K562 (cell line): ENCODE measurements at regions not wholly inside any gene's neighbourhood (a gene's known extent, or its start where the extent isn't known, plus 50 kb on each side); places are given as distances from the start of the nearest gene placed in this dataset.

Experiments used
- ARID1B ChIP-seq: fragments of 450-650 bp; IDR thresholded peaks from 2 replicates; pipeline ENCODE4 v1.6.1; 2016; ENCODE audit warnings: antibody characterized with exemption, mild to moderate bottlenecking, inconsistent platforms
- CBX5 ChIP-seq: IDR thresholded peaks from 2 replicates; pipeline ENCODE4 v1.6.1; 2014; ENCODE audit warnings: low read depth, borderline replicate concordance
- CREM ChIP-seq: IDR thresholded peaks from 2 replicates; pipeline ENCODE4 v1.6.1; 2014; ENCODE audit warnings: antibody characterized with exemption, low read depth
- CXXC5 ChIP-seq: fragments of 250-450 bp; sonication (Bioruptor Pico); IDR thresholded peaks from 2 replicates; pipeline ENCODE4 v1.8.0; 2022; ENCODE audit warnings: inconsistent platforms, mild to moderate bottlenecking, moderate library complexity
- GABPB2 ChIP-seq: fragments of 250-450 bp; sonication (Bioruptor Pico); conservative IDR thresholded peaks from 2 replicates; pipeline ENCODE4 v1.5.1; 2021; ENCODE audit warnings: mild to moderate bottlenecking
- GTF2A2 ChIP-seq: IDR thresholded peaks from 2 replicates; pipeline ENCODE4 v1.6.1; 2016; ENCODE audit warnings: mild to moderate bottlenecking, missing genetic modification characterization, missing compliant biosample characterization
- HMG20A ChIP-seq: fragments of 450-650 bp; formaldehyde crosslinking; conservative IDR thresholded peaks from 2 replicates; pipeline ENCODE4 v1.4.0; 2020; ENCODE audit warnings: mild to moderate bottlenecking, mixed read lengths
- KLF13 ChIP-seq: fragments of 450-650 bp; IDR thresholded peaks from 2 replicates; pipeline ENCODE4 v1.6.1; 2016; ENCODE audit warnings: missing genetic modification characterization, low read depth, mild to moderate bottlenecking, missing compliant biosample characterization, moderate library complexity, borderline replicate concordance
- STAT5A ChIP-seq: IDR thresholded peaks from 2 replicates; pipeline ENCODE4 v1.6.1; 2012; ENCODE audit warnings: low read length, inconsistent platforms, borderline replicate concordance
- TAL1 ChIP-seq: fragments of 450-650 bp; IDR thresholded peaks from 2 replicates; pipeline ENCODE4 v1.6.1; 2016; ENCODE audit warnings: mild to moderate bottlenecking
- TCF3 ChIP-seq: sonication (generic); formaldehyde crosslinking; IDR thresholded peaks from 2 replicates; pipeline ENCODE4 v1.4.0; 2020; ENCODE audit warnings: mild to moderate bottlenecking, missing genetic modification reagents
- TEAD4 ChIP-seq, 2 experiments: sonication (generic) in 1 of 2; formaldehyde crosslinking in 1 of 2; IDR thresholded peaks; 2 replicates each; pipeline versions ENCODE4 v1.6.1 to v1.8.0; 2012 to 2022; ENCODE audit warnings: borderline replicate concordance in 1 of 2, inconsistent platforms in 1 of 2, low read length in 1 of 2, mild to moderate bottlenecking in 1 of 2, missing genetic modification reagents in 1 of 2
- THRAP3 ChIP-seq: fragments of 450-650 bp; IDR thresholded peaks from 2 replicates; pipeline ENCODE4 v1.6.1; 2016; ENCODE audit warnings: mild to moderate bottlenecking, inconsistent platforms, borderline replicate concordance
- XRCC3 ChIP-seq: fragments of 450-650 bp; IDR thresholded peaks from 2 replicates; pipeline ENCODE4 v1.6.1; 2017; ENCODE audit warnings: mild to moderate bottlenecking, moderate library complexity
- YY1 ChIP-seq, 3 experiments: IDR thresholded peaks; 2 replicates each; pipeline ENCODE4 v1.6.1; 2011; ENCODE audit warnings: low read length in 2 of 3, mild to moderate bottlenecking in 2 of 3, moderate library complexity in 2 of 3, borderline replicate concordance in 1 of 3, control low read depth in 1 of 3, low read depth in 1 of 3; ENCODE audit not compliant: insufficient read depth in 3 of 3, insufficient replicate concordance in 2 of 3, control insufficient read depth in 1 of 3, insufficient read length in 1 of 3; ENCODE audit errors: extremely low read depth in 1 of 3
- ZFX ChIP-seq: sonication (generic); formaldehyde crosslinking; IDR thresholded peaks from 2 replicates; pipeline ENCODE4 v1.8.0; 2022; ENCODE audit warnings: mild to moderate bottlenecking, missing genetic modification reagents, moderate library complexity
- ZNF134 ChIP-seq: fragments of 250-450 bp; sonication (Bioruptor Pico); conservative IDR thresholded peaks from 2 replicates; pipeline ENCODE4 v1.4.0; 2020
- ZNF561 ChIP-seq: fragments of 450-650 bp; formaldehyde crosslinking; conservative IDR thresholded peaks from 2 replicates; pipeline ENCODE4 v1.4.0; 2020; ENCODE audit warnings: mild to moderate bottlenecking, moderate library complexity
- TF ChIP-seq, protein P1 (sequence below): fragments of 450-650 bp; IDR thresholded peaks from 2 replicates; pipeline ENCODE4 v1.6.1; 2016; ENCODE audit warnings: antibody characterized with exemption
- TF ChIP-seq, protein P2 (sequence below): sonication (generic); formaldehyde crosslinking; IDR thresholded peaks from 2 replicates; pipeline ENCODE4 v1.8.0; 2022; ENCODE audit warnings: missing genetic modification reagents, mild to moderate bottlenecking, moderate library complexity, borderline replicate concordance

DNA sequence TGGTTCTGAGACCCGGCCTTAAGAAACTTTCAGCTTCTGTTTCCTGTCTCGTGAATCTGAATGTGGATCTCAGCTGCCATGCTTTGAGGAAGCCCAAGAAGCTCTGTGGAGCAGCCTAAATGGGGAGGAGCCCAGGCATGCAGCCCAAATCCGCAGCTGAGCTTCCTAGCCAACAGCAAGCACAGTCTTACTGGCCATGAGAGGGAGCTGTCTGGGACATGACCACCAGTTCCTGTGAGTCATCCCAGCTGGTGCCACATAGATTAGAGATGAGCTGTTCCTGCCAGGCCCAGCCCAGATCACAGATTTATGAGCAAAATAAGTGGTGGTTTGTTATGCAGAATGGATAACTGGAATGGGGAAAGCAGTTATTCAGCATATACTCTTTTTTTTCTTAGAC, 224.4 kb upstream of the APCDD1 start (continued):
- TF ChIP-seq ZFX (CRISPR knock-in tag), result no peak
- TF ChIP-seq ZNF561 (CRISPR knock-in tag), result no peak
- TF ChIP-seq, protein P1, sequence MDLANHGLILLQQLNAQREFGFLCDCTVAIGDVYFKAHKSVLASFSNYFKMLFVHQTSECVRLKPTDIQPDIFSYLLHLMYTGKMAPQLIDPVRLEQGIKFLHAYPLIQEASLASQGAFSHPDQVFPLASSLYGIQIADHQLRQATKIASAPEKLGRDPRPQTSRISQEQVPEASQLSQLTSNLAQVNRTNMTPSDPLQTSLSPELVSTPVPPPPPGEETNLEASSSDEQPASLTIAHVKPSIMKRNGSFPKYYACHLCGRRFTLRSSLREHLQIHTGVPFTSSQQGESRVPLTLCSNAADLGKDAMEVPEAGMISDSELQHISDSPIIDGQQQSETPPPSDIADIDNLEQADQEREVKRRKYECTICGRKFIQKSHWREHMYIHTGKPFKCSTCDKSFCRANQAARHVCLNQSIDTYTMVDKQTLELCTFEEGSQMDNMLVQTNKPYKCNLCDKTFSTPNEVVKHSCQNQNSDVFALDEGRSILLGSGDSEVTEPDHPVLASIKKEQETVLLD, result no peak
- no peak for TF ChIP-seq HMG20A
- TF ChIP-seq CREM, result 0 out of 2 replicates have a peak, but pooled peaks have one; percentile 18
- TF ChIP-seq ARID1B, result peak; percentile 57; the same call in 1 of the 2 replicates
- TF ChIP-seq TEAD4 (IDR thresholded peaks at IDR 0.05; ENCODE audit: low read length), result peak; percentile 27; the same call in 1 of the 2 replicates
- TF ChIP-seq TEAD4 (CRISPR knock-in tag; IDR thresholded peaks at IDR 0.05; ENCODE audit: borderline replicate concordance), result no peak
- TF ChIP-seq, protein P2, sequence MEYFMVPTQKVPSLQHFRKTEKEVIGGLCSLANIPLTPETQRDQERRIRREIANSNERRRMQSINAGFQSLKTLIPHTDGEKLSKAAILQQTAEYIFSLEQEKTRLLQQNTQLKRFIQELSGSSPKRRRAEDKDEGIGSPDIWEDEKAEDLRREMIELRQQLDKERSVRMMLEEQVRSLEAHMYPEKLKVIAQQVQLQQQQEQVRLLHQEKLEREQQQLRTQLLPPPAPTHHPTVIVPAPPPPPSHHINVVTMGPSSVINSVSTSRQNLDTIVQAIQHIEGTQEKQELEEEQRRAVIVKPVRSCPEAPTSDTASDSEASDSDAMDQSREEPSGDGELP (CRISPR knock-in tag), result peak; percentile 91
- TF ChIP-seq KLF13, result no peak
- TF ChIP-seq STAT5A, result no peak
- TF ChIP-seq YY1 (IDR thresholded peaks at IDR 0.05; ENCODE audit: borderline replicate concordance in 1 of 3, control insufficient read depth in 1 of 3, extremely low read depth in 1 of 3, insufficient read depth in 3 of 3, insufficient read length in 1 of 3, insufficient replicate concordance in 2 of 3, low read depth in 1 of 3, low read length in 2 of 3), result peak in 1 of 3 experiments; percentile 76
- TF ChIP-seq TAL1, result peak; percentile 36; the same call in 1 of the 2 replicates
- TF ChIP-seq ZNF134 (CRISPR knock-in tag), result no peak
- no peak for TF ChIP-seq XRCC3
- TF ChIP-seq TCF3, result peak; percentile 36; the same call in 1 of the 2 replicates
- no peak for TF ChIP-seq GABPB2
- no peak for TF ChIP-seq CXXC5 (CRISPR knock-in tag)
- no peak for TF ChIP-seq GTF2A2 (tag)
- TF ChIP-seq CBX5, result 0 out of 2 replicates have a peak, but pooled peaks have one; percentile 25
- no peak for TF ChIP-seq THRAP3
